HepG2 (cell line): ENCODE measurements at regions not wholly inside any gene's neighbourhood (a gene's known extent, or its start where the extent isn't known, plus 50 kb on each side); places are given as distances from the start of the nearest gene placed in this dataset.

Experiments
- CTCF ChIP-seq: sonication (generic); formaldehyde crosslinking; IDR thresholded peaks from 2 replicates; pipeline ENCODE4 v1.5.0; 2020; ENCODE audit warnings: mild to moderate bottlenecking, missing genetic modification reagents, moderate library complexity
- EZH2 ChIP-seq: conservative IDR thresholded peaks from 2 replicates; pipeline ENCODE4 v1.6.1; 2012; ENCODE audit warnings: mild to moderate bottlenecking, low read depth, low read length, moderate library complexity
- FIP1L1 ChIP-seq: fragments of 200-400 bp; formaldehyde crosslinking; IDR thresholded peaks from 2 replicates; pipeline ENCODE4 v1.6.1; 2018; ENCODE audit warnings: low read depth, mild to moderate bottlenecking, low read length, moderate library complexity, borderline replicate concordance; ENCODE audit not compliant: insufficient read depth
- JARID2 ChIP-seq: sonication (generic); formaldehyde crosslinking; IDR thresholded peaks from 2 replicates; pipeline ENCODE4 v1.8.1; 2023; ENCODE audit warnings: missing genetic modification reagents, inconsistent platforms; ENCODE audit not compliant: insufficient replicate concordance
- MXD4 ChIP-seq: IDR thresholded peaks from 2 replicates; pipeline ENCODE4 v1.6.1; 2016; ENCODE audit warnings: mild to moderate bottlenecking, missing biosample characterization, missing genetic modification reagents
- NFYC ChIP-seq: IDR thresholded peaks from 2 replicates; pipeline ENCODE4 v1.6.1; 2016; ENCODE audit warnings: missing genetic modification reagents, missing compliant biosample characterization
- PHF8 ChIP-seq: sonication (generic); formaldehyde crosslinking; IDR thresholded peaks from 2 replicates; pipeline ENCODE4 v1.5.0; 2020; ENCODE audit warnings: missing genetic modification reagents
- ZKSCAN8 ChIP-seq: IDR thresholded peaks from 2 replicates; pipeline ENCODE4 v1.6.1; 2016; ENCODE audit warnings: borderline replicate concordance, missing genetic modification reagents, missing compliant biosample characterization
- ZNF230 ChIP-seq: sonication (generic); formaldehyde crosslinking; IDR thresholded peaks from 2 replicates; pipeline ENCODE4 v1.4.0; 2020; ENCODE audit warnings: mild to moderate bottlenecking, missing genetic modification reagents
- ZNF431 ChIP-seq: sonication (generic); formaldehyde crosslinking; IDR thresholded peaks from 2 replicates; pipeline ENCODE4 v1.9.0; 2022; ENCODE audit warnings: missing genetic modification reagents, low read depth, mild to moderate bottlenecking, borderline replicate concordance
- ZNF513 ChIP-seq: sonication (generic); formaldehyde crosslinking; conservative IDR thresholded peaks from 2 replicates; pipeline ENCODE4 v1.5.0; 2020; ENCODE audit warnings: missing genetic modification reagents
- TF ChIP-seq, protein P1 (sequence below): IDR thresholded peaks from 2 replicates; pipeline ENCODE4 v1.6.1; 2012; ENCODE audit warnings: inconsistent platforms

DNA sequence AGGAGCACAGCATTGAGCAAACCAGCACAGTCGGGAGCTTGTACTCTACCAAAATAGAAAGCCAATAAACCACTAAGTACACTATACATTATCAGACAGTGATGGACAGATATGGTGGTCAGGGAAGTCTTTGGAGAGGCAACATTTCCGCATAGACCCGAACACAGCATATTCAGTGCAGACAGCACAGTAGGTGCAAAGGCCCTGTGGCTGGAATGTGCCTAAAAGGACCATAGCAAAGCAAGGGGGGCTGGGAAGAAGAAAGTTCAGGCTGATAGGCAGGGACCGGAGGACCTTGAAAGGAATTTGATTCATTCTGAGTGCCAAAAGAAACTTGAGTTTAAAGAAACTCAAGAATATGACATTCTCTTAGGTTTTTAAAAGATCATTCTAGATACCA lies 92.0 kb upstream of the GALNT2 start:
- TF ChIP-seq ZNF230 (no peak), MXD4 (CRISPR knock-in tag) (no peak), NFYC (CRISPR knock-in tag) (no peak), CTCF (CRISPR knock-in tag) (no peak), PHF8 (CRISPR knock-in tag) (no peak), FIP1L1 (no peak), ZNF513 (CRISPR knock-in tag) (no peak), EZH2 (no peak), ZKSCAN8 (CRISPR knock-in tag) (no peak), ZNF431 (CRISPR knock-in tag) (no peak), JARID2 (CRISPR knock-in tag) (no peak)
- TF ChIP-seq, protein P1, sequence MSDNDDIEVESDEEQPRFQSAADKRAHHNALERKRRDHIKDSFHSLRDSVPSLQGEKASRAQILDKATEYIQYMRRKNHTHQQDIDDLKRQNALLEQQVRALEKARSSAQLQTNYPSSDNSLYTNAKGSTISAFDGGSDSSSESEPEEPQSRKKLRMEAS = no peak
